H1 (cell line): ENCODE measurements at regions not wholly inside any gene's neighbourhood (a gene's known extent, or its start where the extent isn't known, plus 50 kb on each side); places are given as distances from the start of the nearest gene placed in this dataset.
"Not testable (repeated sequence)": the region's sequence is repeated elsewhere in the genome, so short reads cannot be mapped to it uniquely, and the experiment has no call there.

Experiments used
- CTCF ChIA-PET: fragments of 300-600 bp; sonication (Branson Sonifier 250); formaldehyde crosslinking; loops from one replicate; lab custom pipeline; 2021; ENCODE audit not compliant: partially characterized antibody; lab: Charles Lee
- POLR2A ChIA-PET: fragments of 300-600 bp; sonication (Branson Sonifier 250); formaldehyde crosslinking; loops from one replicate; lab custom pipeline; 2021; ENCODE audit warnings: inconsistent platforms; ENCODE audit not compliant: partially characterized antibody; lab: Charles Lee
- DNase-seq, 2 experiments: peaks; one replicate each; pipeline versions ENCODE4 v3.0.0 to v3.0.0-alpha.2; 2010 to 2022; ENCODE audit warnings: low spot score in 2 of 2, low read depth in 1 of 2, mixed read lengths in 1 of 2
- FAIRE-seq: peaks from 2 replicates; lab custom pipeline; 2011; peaks lifted over from hg19 to GRCh38; lab: Jason Lieb, UNC
- H2AFZ ChIP-seq: 2 replicates; pipeline ENCODE4 v1.8.1; 2012; ENCODE audit warnings: low read length, inconsistent platforms
- H2AK5ac ChIP-seq: 2 replicates; pipeline ENCODE4 v1.6.1; 2013; ENCODE audit warnings: low read depth, low read length
- H2BK120ac ChIP-seq: replicated peaks from 2 replicates; pipeline ENCODE3; 2013; ENCODE audit warnings: low read depth, low read length, inconsistent platforms
- H2BK12ac ChIP-seq: 2 replicates; pipeline ENCODE4 v1.6.1; 2013; ENCODE audit warnings: low read depth, low read length
- H2BK15ac ChIP-seq: 2 replicates; pipeline ENCODE4 v1.6.1; 2013; ENCODE audit warnings: low read length
- H2BK20ac ChIP-seq: 2 replicates; pipeline ENCODE4 v1.6.1; 2013; ENCODE audit warnings: low read length
- H2BK5ac ChIP-seq: 2 replicates; pipeline ENCODE4 v1.6.1; 2013; ENCODE audit warnings: low read depth, low read length
- H3K14ac ChIP-seq: 2 replicates; pipeline ENCODE4 v1.6.1; 2013; ENCODE audit warnings: inconsistent platforms; ENCODE audit not compliant: insufficient read length
- H3K18ac ChIP-seq: 2 replicates; pipeline ENCODE4 v1.6.1; 2013; ENCODE audit warnings: low read length; ENCODE audit errors: extremely low read depth
- H3K23ac ChIP-seq: 2 replicates; pipeline ENCODE4 v1.6.1; 2013; ENCODE audit warnings: inconsistent platforms; ENCODE audit not compliant: insufficient read length
- H3K23me2 ChIP-seq: 2 replicates; pipeline ENCODE4 v1.6.1; 2013; ENCODE audit warnings: low read depth, low read length
- H3K27ac ChIP-seq: 2 replicates; pipeline ENCODE4 v1.6.1; 2011; ENCODE audit warnings: low read depth, low read length, inconsistent platforms
- H3K27me3 ChIP-seq, 4 experiments: replicated peaks in 1 of 4; 1 replicate in 1 of 4; 2 replicates in 3 of 4; pipeline versions ENCODE4 v1.6.1 to v1.8.1; 2011 to 2013; ENCODE audit warnings: low read length in 3 of 4, mild to moderate bottlenecking in 3 of 4, inconsistent platforms in 2 of 4, mixed read lengths in 2 of 4, moderate library complexity in 1 of 4; ENCODE audit not compliant: control insufficient read depth in 3 of 4, insufficient read depth in 3 of 4; ENCODE audit errors: extremely low read depth in 1 of 4
- H3K36me3 ChIP-seq, 4 experiments: 2 replicates each; pipeline versions ENCODE4 v1.6.1 to v1.8.1; 2011 to 2013; ENCODE audit warnings: mild to moderate bottlenecking in 4 of 4, low read length in 3 of 4, moderate library complexity in 2 of 4, control low read depth in 1 of 4, inconsistent platforms in 1 of 4; ENCODE audit not compliant: insufficient read depth in 4 of 4, control insufficient read depth in 2 of 4
- H3K4ac ChIP-seq: replicated peaks from 2 replicates; pipeline ENCODE3; 2013; ENCODE audit warnings: low read length, low read depth, mixed read lengths, inconsistent platforms; ENCODE audit not compliant: insufficient read length
- H3K4me1 ChIP-seq, 4 experiments: replicated peaks in 1 of 4; 1 replicate in 1 of 4; 2 replicates in 3 of 4; pipeline versions ENCODE4 v1.6.1 to v1.8.1; 2011 to 2013; ENCODE audit warnings: low read length in 3 of 4, inconsistent platforms in 2 of 4, mixed read lengths in 1 of 4; ENCODE audit not compliant: insufficient read depth in 4 of 4, control insufficient read depth in 3 of 4
- H3K4me2 ChIP-seq, 2 experiments: 2 replicates each; pipeline versions ENCODE4 v1.6.1 to v1.8.1; 2011 to 2013; ENCODE audit warnings: low read depth in 2 of 2, low read length in 2 of 2, control low read depth in 1 of 2, inconsistent platforms in 1 of 2, mild to moderate bottlenecking in 1 of 2; ENCODE audit not compliant: insufficient read depth in 1 of 2
- H3K4me3 ChIP-seq, 4 experiments: fragments of 200-600, 300-600 bp in 1 of 4; sonication (generic), shearing (Covaris generic), sonication (Bioruptor Twin) in 1 of 4; 2 replicates each; pipeline versions ENCODE4 v1.5.1 to v1.8.1; 2011 to 2016; ENCODE audit warnings: low read length in 4 of 4, low read depth in 3 of 4, control low read depth in 2 of 4, inconsistent platforms in 2 of 4, mild to moderate bottlenecking in 2 of 4, mixed read lengths in 1 of 4, moderate library complexity in 1 of 4; ENCODE audit not compliant: insufficient read depth in 2 of 4; ENCODE audit errors: extremely low read depth in 1 of 4
- H3K56ac ChIP-seq: replicated peaks from 2 replicates; pipeline ENCODE3; 2013; ENCODE audit warnings: low read depth, mild to moderate bottlenecking, mixed read lengths, low read length, inconsistent platforms; ENCODE audit not compliant: insufficient read length
- H3K79me1 ChIP-seq: 2 replicates; pipeline ENCODE4 v1.6.1; 2013; ENCODE audit warnings: low read depth, low read length, control low read depth
- H3K79me2 ChIP-seq, 2 experiments: 2 replicates each; pipeline versions ENCODE4 v1.6.1 to v1.8.1; 2012 to 2013; ENCODE audit warnings: low read length in 2 of 2, mild to moderate bottlenecking in 2 of 2, inconsistent platforms in 1 of 2; ENCODE audit not compliant: insufficient read depth in 2 of 2, control insufficient read depth in 1 of 2
- H3K9ac ChIP-seq, 4 experiments: replicated peaks in 1 of 4; 1 replicate in 1 of 4; 2 replicates in 3 of 4; pipeline versions ENCODE4 v1.6.1 to v1.8.1; 2011 to 2013; ENCODE audit warnings: low read depth in 3 of 4, low read length in 3 of 4, control low read depth in 2 of 4, mild to moderate bottlenecking in 2 of 4, moderate library complexity in 2 of 4, inconsistent platforms in 1 of 4; ENCODE audit errors: extremely low read depth in 1 of 4
- H3K9me3 ChIP-seq, 2 experiments: 2 replicates each; pipeline versions ENCODE4 v1.6.1 to v1.8.1; 2012 to 2013; ENCODE audit warnings: mild to moderate bottlenecking in 2 of 2, moderate library complexity in 2 of 2, control low read depth in 1 of 2, inconsistent platforms in 1 of 2, low read depth in 1 of 2, low read length in 1 of 2, mixed read lengths in 1 of 2; ENCODE audit not compliant: insufficient read depth in 2 of 2
- H4K20me1 ChIP-seq, 2 experiments: replicated peaks in 1 of 2; 2 replicates each; pipeline versions ENCODE3 to v1.8.1; 2011 to 2013; ENCODE audit warnings: inconsistent platforms in 2 of 2, low read length in 2 of 2, mild to moderate bottlenecking in 1 of 2; ENCODE audit not compliant: insufficient read depth in 2 of 2, control insufficient read depth in 1 of 2
- H4K5ac ChIP-seq: 2 replicates; pipeline ENCODE4 v1.6.1; 2013; ENCODE audit warnings: low read length, low read depth, mixed read lengths, inconsistent platforms; ENCODE audit not compliant: insufficient read length
- H4K8ac ChIP-seq: 2 replicates; pipeline ENCODE4 v1.8.0; 2013; ENCODE audit warnings: mild to moderate bottlenecking, moderate library complexity, low read length, inconsistent platforms; ENCODE audit not compliant: insufficient read depth; ENCODE audit errors: extremely low read depth
- H4K91ac ChIP-seq: replicated peaks from 2 replicates; pipeline ENCODE3; 2013; ENCODE audit warnings: low read length, mixed read lengths, inconsistent platforms; ENCODE audit not compliant: insufficient read length
- WGBS, 2 experiments: shearing (Covaris generic) in 1 of 2; methylation state at CpG; one replicate each; pipeline versions ENCODE4 v1.1.6 to v1.1.7; 2013 to 2015; ENCODE audit warnings: low lambda C conversion rate in 2 of 2, mixed read lengths in 2 of 2, inconsistent platforms in 1 of 2, low coverage in 1 of 2, missing lambda C conversion rate in 1 of 2; ENCODE audit not compliant: insufficient replicate concordance in 2 of 2, insufficient coverage in 1 of 2, insufficient read length in 1 of 2; ENCODE audit errors: extremely low coverage in 1 of 2, missing lambda C conversion rate in 1 of 2; 5-methylcytosine and 5-hydroxymethylcytosine counted together

DNA sequence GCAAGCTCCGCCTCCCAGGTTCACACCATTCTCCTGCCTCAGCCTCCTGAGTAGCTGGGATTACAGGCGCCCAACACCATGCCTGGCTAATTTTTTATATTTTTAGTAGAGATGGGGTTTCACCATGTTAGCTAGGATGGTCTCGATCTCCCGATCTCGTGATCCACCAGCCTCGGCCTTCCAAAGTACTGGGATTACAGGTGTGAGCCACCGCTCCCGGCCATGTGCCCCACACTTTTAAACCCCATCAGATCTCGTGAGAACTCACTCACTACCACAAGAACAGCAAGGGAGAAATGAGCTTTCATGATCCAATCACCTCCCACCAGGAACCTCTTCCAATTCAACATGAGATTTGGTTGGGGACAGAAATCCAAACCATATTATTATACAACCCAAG is 122.7 kb downstream of the GXYLT1 start:
- H3K4me2 ChIP-seq, H3K27ac ChIP-seq, H3K4ac ChIP-seq, H3K14ac ChIP-seq, H3K27me3 ChIP-seq, H2AFZ ChIP-seq, DNase-seq, FAIRE-seq, H3K18ac ChIP-seq, H2BK12ac ChIP-seq, H3K4me1 ChIP-seq, H2BK120ac ChIP-seq, H3K23me2 ChIP-seq, H3K9me3 ChIP-seq, H3K36me3 ChIP-seq, H2BK15ac ChIP-seq, H3K56ac ChIP-seq, H4K8ac ChIP-seq, H3K79me1 ChIP-seq, POLR2A ChIA-PET, H4K5ac ChIP-seq, H3K23ac ChIP-seq, H3K79me2 ChIP-seq, H2BK20ac ChIP-seq, H3K9ac ChIP-seq, H4K20me1 ChIP-seq, H3K4me3 ChIP-seq, H2BK5ac ChIP-seq, H4K91ac ChIP-seq, H2AK5ac ChIP-seq: not testable (repeated sequence)
- CTCF ChIA-PET: interaction anchor here (0.6 to 3.9 kb wide), 5 partner anchors 19 to 745 kb away, joined by 3 to 19 read pairs (median 3); no protein-coding TSS in a partner anchor
- WGBS, 2 experiments: 97% methylated on average over 8 of the region's 9 CpGs; no CpG with 5 or more reads in 1 of the 2 experiments
